GM18520 (cell line): ENCODE measurements at regions not wholly inside any gene's neighbourhood (a gene's known extent, or its start where the extent isn't known, plus 50 kb on each side); places are given as distances from the start of the nearest gene placed in this dataset.

Source experiments
- ATAC-seq: cut with Tn5 transposase; IDR thresholded peaks from one replicate; pipeline ENCODE4 v1.9.1; 2021; ENCODE audit not compliant: unreplicated experiment

GRCh38 chr6:43858161-43859153 is 88.4 kb downstream of the VEGFA start:
- ATAC-seq = no peak

- no peak for ATAC-seq
These were observed 86.2 kb downstream of the VEGFA start for GRCh38 chr6:43856005-43856765.

GRCh38 chr6:43855247-43855646 is 85.2 kb downstream of the VEGFA start:
- no peak for ATAC-seq

GRCh38 chr6:43853066-43853650 is 83.1 kb downstream of the VEGFA start:
- ATAC-seq = no peak

GRCh38 chr6:43852350-43852864 is 82.4 kb downstream of the VEGFA start:
- no peak for ATAC-seq

GRCh38 chr6:43851204-43851865 is 81.3 kb downstream of the VEGFA start:
- ATAC-seq = no peak

GRCh38 chr6:43850314-43851203 is 80.5 kb downstream of the VEGFA start:
- ATAC-seq = no peak

GRCh38 chr6:43849844-43850243 is 79.8 kb downstream of the VEGFA start:
- no peak for ATAC-seq

GRCh38 chr6:43848671-43849391 is 78.8 kb downstream of the VEGFA start:
- ATAC-seq = no peak

GRCh38 chr6:43847741-43848630 is 78.0 kb downstream of the VEGFA start:
- no peak for ATAC-seq

- ATAC-seq = no peak
These were observed 76.5 kb downstream of the VEGFA start for GRCh38 chr6:43846556-43846955.

GRCh38 chr6:43845646-43846045 is 75.6 kb downstream of the VEGFA start:
- ATAC-seq = no peak

GRCh38 chr6:43843669-43844171 is 73.7 kb downstream of the VEGFA start:
- ATAC-seq = no peak

- no peak for ATAC-seq
These were observed 73.2 kb downstream of the VEGFA start for GRCh38 chr6:43843097-43843645.

- no peak for ATAC-seq
These were observed 72.3 kb downstream of the VEGFA start for GRCh38 chr6:43842231-43842794.

GRCh38 chr6:43840490-43841218 is 70.6 kb downstream of the VEGFA start:
- no peak for ATAC-seq
